Skeletal muscle satellite cell (primary cell): ENCODE measurements at regions not wholly inside any gene's neighbourhood (a gene's known extent, or its start where the extent isn't known, plus 50 kb on each side); places are given as distances from the start of the nearest gene placed in this dataset.
"Not testable (repeated sequence)": the region's sequence is repeated elsewhere in the genome, so short reads cannot be mapped to it uniquely, and the experiment has no call there.

Experiments used
- H3K27me3 ChIP-seq: 2 replicates; pipeline ENCODE4 v1.7.0; 2013; ENCODE audit warnings: low read length; ENCODE audit not compliant: control insufficient read depth, insufficient read depth
- H3K36me3 ChIP-seq: 2 replicates; pipeline ENCODE4 v1.7.0; 2013; ENCODE audit warnings: mild to moderate bottlenecking, control low read depth, low read length; ENCODE audit not compliant: insufficient read depth
- H3K4me1 ChIP-seq: 2 replicates; pipeline ENCODE4 v1.7.0; 2013; ENCODE audit warnings: low read length; ENCODE audit not compliant: control insufficient read depth, insufficient read depth
- H3K4me2 ChIP-seq: 2 replicates; pipeline ENCODE4 v1.7.0; 2013; ENCODE audit warnings: mild to moderate bottlenecking, low read length
- H3K4me3 ChIP-seq: 2 replicates; pipeline ENCODE4 v1.7.0; 2013; ENCODE audit warnings: low read length
- H3K9ac ChIP-seq: 2 replicates; pipeline ENCODE4 v1.7.0; 2013; ENCODE audit warnings: mild to moderate bottlenecking, low read depth, low read length, moderate library complexity
- H3K9me3 ChIP-seq: replicated peaks from 2 replicates; pipeline ENCODE4 v1.7.0; 2013; ENCODE audit warnings: mild to moderate bottlenecking, control low read depth, low read length

- H3K27me3 ChIP-seq: no peaks in the 10 kb centered on the region
- no peak overlapping the region for H3K9ac ChIP-seq
- H3K4me3 ChIP-seq: no peak overlapping the region
- no peak overlapping the region for H3K4me2 ChIP-seq
- no peaks in the 10 kb centered on the region for H3K9me3 ChIP-seq
- peaks cover 14% of the 10 kb centered on the region for H3K4me1 ChIP-seq
- H3K36me3 ChIP-seq: no peaks in the 10 kb centered on the region
These were observed 112.0 kb upstream of the CDYL start for GRCh38 chr6:4664117-4664626.

- H3K4me3 ChIP-seq: no peak overlapping the region
- H3K9me3 ChIP-seq: no peaks in the 10 kb centered on the region
- no peak overlapping the region for H3K4me2 ChIP-seq
- no peak overlapping the region for H3K9ac ChIP-seq
- no peaks in the 10 kb centered on the region for H3K36me3 ChIP-seq
- peaks cover 14% of the 10 kb centered on the region for H3K4me1 ChIP-seq
- no peaks in the 10 kb centered on the region for H3K27me3 ChIP-seq
These were observed 113.3 kb upstream of the CDYL start for GRCh38 chr6:4662886-4663285.

GRCh38 chr6:4661391-4661790 is 114.8 kb upstream of the CDYL start:
- Histone ChIP-seq H3K4me2 (no peak overlapping the region), H3K36me3 (no peaks in the 10 kb centered on the region), H3K4me1 (peaks cover 12% of the 10 kb centered on the region), H3K4me3 (no peak overlapping the region), H3K9me3 (no peaks in the 10 kb centered on the region), H3K9ac (no peak overlapping the region), H3K27me3 (no peaks in the 10 kb centered on the region)

DNA sequence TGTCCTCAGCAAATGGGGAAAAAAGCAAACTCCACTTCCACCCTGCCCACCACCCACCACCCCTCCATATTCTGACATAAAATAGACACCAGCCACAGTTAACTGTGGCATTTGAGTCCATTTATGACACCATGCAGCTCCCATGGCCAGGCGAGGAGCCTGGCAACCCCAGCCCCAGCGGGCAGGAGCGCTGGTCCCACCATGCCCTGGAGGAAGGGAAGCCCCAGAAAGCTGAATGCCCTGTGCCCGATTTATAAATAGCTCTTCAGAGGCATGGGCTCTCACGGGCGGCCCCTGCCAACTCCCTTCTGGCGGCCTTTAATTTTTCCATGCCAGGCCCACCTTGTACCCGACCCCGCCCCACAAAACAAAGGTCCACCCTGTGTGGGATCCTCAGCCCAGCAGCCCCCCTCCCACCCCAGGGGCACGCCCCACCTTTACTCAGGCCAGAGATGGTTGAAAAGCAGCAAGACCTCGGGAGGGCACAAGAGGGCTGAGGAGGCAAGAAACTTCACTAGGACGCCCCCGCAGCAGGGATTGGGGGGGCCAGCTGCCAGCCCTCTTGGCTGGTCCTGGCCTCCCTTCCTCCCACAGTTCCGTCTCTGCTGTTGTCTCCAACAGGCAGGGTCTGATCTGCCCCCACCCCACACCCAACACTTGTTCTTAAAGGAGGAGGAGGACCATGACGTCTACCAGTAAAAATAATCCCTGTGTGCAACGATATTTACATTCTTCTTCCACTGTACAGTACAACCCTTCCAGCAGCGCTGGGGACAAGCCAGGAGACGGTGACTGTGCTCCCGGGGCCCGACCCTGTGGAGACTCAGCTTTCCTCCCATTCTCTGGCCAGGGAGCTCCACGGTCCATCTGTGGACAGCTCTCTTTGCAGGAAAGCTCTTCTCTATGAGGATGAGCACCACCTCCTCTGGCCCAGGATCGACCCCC is 115.6 kb upstream of the CDYL start:
- no peak overlapping the region for H3K9ac ChIP-seq
- H3K4me2 ChIP-seq: no peak overlapping the region
- no peaks in the 10 kb centered on the region for H3K36me3 ChIP-seq
- H3K9me3 ChIP-seq: no peaks in the 10 kb centered on the region
- H3K4me3 ChIP-seq: no peak overlapping the region
- H3K4me1 ChIP-seq: peaks cover 6% of the 10 kb centered on the region
- peaks cover 6% of the 10 kb centered on the region for H3K27me3 ChIP-seq

DNA sequence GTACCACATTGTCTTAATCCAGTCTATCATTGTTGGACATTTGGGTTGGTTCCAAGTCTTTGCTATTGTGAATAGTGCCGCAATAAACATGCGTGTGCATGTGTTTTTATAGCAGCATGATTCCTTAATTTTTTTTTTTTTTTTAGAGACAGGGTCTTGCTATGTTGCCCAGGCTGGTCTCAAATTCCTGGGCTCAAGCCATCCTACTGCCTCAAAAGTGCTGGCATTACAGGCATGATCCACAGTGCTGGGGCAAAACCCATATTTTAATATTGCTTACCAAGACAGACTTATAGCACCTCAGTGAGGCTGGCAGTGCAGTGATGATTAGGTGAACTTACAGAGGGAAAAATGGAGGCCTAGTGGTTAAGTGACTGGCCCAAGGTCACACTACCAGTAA is 116.5 kb upstream of the CDYL start:
- not testable (repeated sequence) for H3K9ac ChIP-seq, H3K9me3 ChIP-seq, H3K4me2 ChIP-seq, H3K27me3 ChIP-seq, H3K4me1 ChIP-seq, H3K4me3 ChIP-seq, H3K36me3 ChIP-seq

DNA sequence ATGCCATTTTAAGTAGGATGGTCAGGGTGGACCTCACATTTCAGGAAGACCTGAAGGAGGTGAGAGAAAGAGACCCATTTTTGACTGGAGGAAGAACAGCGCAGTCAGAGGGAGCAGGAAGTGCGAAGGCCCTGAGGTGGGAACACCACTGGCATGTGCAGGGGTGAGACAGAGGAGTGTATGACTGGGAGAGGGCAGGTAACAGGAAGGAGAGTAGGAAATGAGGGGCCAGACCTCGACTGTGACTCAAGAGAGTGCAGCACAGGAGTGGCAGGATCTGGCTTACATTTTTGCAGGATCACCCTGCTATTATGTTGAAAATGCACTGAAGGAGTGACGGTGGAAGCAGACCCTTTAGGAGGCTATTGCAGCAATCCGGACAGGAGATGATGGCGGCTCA is 117.7 kb upstream of the CDYL start:
- no peak overlapping the region for H3K4me2 ChIP-seq
- no peaks in the 10 kb centered on the region for H3K36me3 ChIP-seq
- H3K27me3 ChIP-seq: peaks cover 7% of the 10 kb centered on the region

DNA sequence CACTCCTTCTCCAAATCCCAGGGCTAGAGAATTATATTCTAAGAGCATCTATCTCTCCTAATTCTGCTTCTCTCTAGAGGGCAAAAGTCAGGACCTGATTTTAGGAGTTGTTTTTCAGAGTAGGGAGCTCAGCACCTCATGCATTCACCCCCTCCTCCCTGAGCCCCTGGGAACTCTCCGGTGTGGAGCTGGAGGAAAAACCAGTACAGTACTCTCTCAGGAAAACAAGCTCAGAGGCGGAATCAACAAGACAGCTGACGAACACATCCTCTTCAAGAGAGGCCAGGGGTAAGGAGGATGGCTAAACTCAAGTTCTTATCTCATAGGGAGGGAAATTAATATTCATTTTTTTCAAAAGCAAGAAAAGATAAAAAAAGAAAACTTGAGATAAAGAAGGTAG is 120.1 kb upstream of the CDYL start:
- Histone ChIP-seq H3K9ac (no peak overlapping the region), H3K36me3 (no peaks in the 10 kb centered on the region), H3K27me3 (peaks cover 7% of the 10 kb centered on the region), H3K4me2 (no peak overlapping the region), H3K4me3 (no peak overlapping the region), H3K4me1 (no peaks in the 10 kb centered on the region), H3K9me3 (no peaks in the 10 kb centered on the region)

More for the DNA sequence above, 117.7 kb upstream of the CDYL start:
- Histone ChIP-seq H3K4me3 (no peak overlapping the region), H3K9ac (no peak overlapping the region), H3K4me1 (no peaks in the 10 kb centered on the region), H3K9me3 (no peaks in the 10 kb centered on the region)

DNA sequence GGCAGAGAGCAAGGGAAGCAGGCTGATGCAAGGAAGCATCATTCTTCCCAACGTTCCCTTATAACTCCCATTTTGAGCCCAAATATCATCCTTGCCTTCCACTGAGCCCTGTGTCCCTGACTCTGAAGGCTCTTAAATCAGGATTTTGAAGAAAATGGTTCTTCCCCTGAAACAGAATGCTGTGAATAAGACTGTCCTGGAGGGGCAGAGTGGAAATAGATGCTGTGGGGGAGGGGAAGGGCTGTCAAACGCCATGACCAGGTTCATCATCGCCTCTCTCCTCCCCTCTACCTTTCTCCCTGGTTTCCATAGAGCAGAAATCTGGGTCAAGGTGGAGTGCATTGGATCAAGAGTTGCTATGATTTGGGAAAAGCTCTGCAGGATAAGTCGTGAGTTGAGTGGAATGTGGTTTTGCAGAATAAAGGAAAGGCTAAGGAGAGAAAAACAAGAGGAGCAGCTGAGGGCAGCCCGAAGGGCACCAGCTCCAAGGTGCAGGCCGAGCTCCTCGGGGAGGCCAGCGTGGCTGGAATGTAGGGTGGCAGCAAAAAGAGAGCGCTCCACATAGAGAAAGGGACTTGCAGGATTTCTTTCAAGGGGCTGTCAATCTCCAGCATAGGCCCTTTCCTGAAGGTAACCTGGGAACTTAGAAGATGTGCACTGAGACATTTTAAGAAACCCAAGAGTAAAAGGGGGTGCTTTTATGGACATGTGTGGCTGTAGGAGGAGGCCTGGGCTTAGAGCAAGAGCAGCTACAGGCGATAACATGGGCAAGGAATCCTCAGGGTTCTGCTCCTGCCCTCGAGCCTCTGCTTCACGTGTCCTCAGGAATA is 120.8 kb upstream of the CDYL start:
- Histone ChIP-seq H3K36me3 (no peaks in the 10 kb centered on the region), H3K9ac (no peak overlapping the region), H3K4me3 (no peak overlapping the region), H3K27me3 (peaks cover 7% of the 10 kb centered on the region), H3K4me1 (no peaks in the 10 kb centered on the region), H3K9me3 (no peaks in the 10 kb centered on the region), H3K4me2 (no peak overlapping the region)

DNA sequence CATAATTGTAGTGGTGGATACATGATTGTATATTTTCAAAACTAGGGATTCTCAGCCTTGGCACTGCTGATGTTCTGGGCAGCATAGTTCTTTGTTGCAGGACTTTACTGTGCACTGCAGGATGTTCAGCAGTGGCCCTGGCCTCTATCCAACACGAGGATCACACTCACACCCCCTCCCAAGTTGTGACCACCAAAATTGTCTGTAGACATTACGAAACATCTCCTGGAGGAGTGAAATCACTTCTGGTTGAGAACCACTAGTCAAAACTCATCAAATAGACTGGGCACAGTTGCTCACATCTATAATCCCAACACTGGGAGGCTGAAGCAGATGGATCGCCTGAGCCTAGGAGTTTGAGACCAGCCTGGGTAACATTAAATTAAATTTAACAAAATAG is 123.1 kb upstream of the CDYL start:
- Histone ChIP-seq H3K36me3 (no peaks in the 10 kb centered on the region), H3K4me3 (no peak overlapping the region), H3K9me3 (no peaks in the 10 kb centered on the region), H3K4me1 (no peaks in the 10 kb centered on the region), H3K4me2 (no peak overlapping the region), H3K9ac (no peak overlapping the region), H3K27me3 (peaks cover 7% of the 10 kb centered on the region)

DNA sequence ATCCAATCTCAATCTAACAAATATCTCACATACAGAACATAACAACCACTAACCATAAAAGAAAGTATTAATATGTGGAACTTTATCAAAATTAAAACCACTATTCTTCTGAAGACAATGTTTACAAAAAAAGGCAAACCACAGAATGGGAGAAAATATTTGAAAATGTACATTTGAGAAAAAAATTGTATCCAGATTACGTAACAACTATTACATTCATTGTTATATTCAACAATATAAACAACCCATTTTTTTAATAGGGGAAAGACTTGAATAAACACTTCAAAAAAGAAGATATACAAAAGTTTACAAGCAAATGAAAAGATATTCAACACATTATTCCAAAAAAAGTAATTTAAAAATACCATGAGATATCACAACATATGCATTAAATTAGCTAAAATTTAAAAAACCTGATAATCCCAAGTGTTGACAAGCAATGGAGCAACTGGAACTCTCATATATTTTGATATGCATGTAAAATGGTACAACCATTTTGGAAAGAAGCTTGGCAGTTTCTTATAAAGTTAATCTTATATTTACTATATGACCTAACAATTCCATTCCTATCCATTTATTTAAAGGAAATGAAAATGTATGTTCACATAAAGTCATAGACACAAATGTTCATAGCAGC is 124.3 kb upstream of the CDYL start:
- Histone ChIP-seq H3K4me3 (no peak overlapping the region), H3K9me3 (no peaks in the 10 kb centered on the region), H3K4me2 (no peak overlapping the region), H3K9ac (no peak overlapping the region), H3K27me3 (peaks cover 7% of the 10 kb centered on the region), H3K4me1 (peaks cover 7% of the 10 kb centered on the region), H3K36me3 (no peaks in the 10 kb centered on the region)

GRCh38 chr6:4649728-4650127 is 126.5 kb upstream of the CDYL start:
- Histone ChIP-seq H3K36me3 (no peaks in the 10 kb centered on the region), H3K4me3 (no peak overlapping the region), H3K4me1 (peaks cover 7% of the 10 kb centered on the region), H3K27me3 (no peaks in the 10 kb centered on the region), H3K4me2 (no peak overlapping the region), H3K9ac (no peak overlapping the region), H3K9me3 (no peaks in the 10 kb centered on the region)
